HG03159 (cell line): ENCODE measurements at regions not wholly inside any gene's neighbourhood (a gene's known extent, or its start where the extent isn't known, plus 50 kb on each side); places are given as distances from the start of the nearest gene placed in this dataset.

Source experiments
- ATAC-seq: cut with Tn5 transposase; IDR thresholded peaks from one replicate; pipeline ENCODE4 v1.9.1; 2021; ENCODE audit warnings: mild to moderate bottlenecking, moderate library complexity; ENCODE audit not compliant: unreplicated experiment

GRCh38 chr6:141028791-141029280, 1103.9 kb upstream of the GJE1 start:
- no peak for ATAC-seq

GRCh38 chr6:141026504-141026903, 1106.2 kb upstream of the GJE1 start:
- ATAC-seq: no peak

GRCh38 chr6:141024526-141024925, 1108.2 kb upstream of the GJE1 start:
- no peak for ATAC-seq

GRCh38 chr6:141017941-141018340, 1114.8 kb upstream of the GJE1 start:
- ATAC-seq: no peak

GRCh38 chr6:141000917-141001316, 1131.8 kb upstream of the GJE1 start:
- ATAC-seq: no peak

- no peak for ATAC-seq
Observed at GRCh38 chr6:140993515-140993914, 1139.2 kb upstream of the GJE1 start.

GRCh38 chr6:140992678-140993077, 1140.0 kb upstream of the GJE1 start:
- no peak for ATAC-seq

GRCh38 chr6:140988780-140989179, 1143.9 kb upstream of the GJE1 start:
- no peak for ATAC-seq

GRCh38 chr6:140987364-140988155, 1145.2 kb upstream of the GJE1 start:
- ATAC-seq: no peak

GRCh38 chr6:140985679-140986275, 1146.9 kb upstream of the GJE1 start:
- no peak for ATAC-seq

GRCh38 chr6:140980265-140980887, 1152.3 kb upstream of the GJE1 start:
- ATAC-seq: no peak

GRCh38 chr6:140979642-140980091, 1153.1 kb upstream of the GJE1 start:
- no peak for ATAC-seq

GRCh38 chr6:140977403-140977802, 1155.3 kb upstream of the GJE1 start:
- ATAC-seq: no peak

- ATAC-seq: no peak
Observed at GRCh38 chr6:140976806-140977205, 1155.9 kb upstream of the GJE1 start.

- ATAC-seq: no peak
Observed at GRCh38 chr6:140970485-140970884, 1162.2 kb upstream of the GJE1 start.

GRCh38 chr6:140968062-140968461, 1164.7 kb upstream of the GJE1 start:
- ATAC-seq: no peak

GRCh38 chr6:140966676-140967075, 1166.0 kb upstream of the GJE1 start:
- ATAC-seq: no peak

- no peak for ATAC-seq
Observed at GRCh38 chr6:140960566-140960965, 1172.2 kb upstream of the GJE1 start.

- no peak for ATAC-seq
Observed at GRCh38 chr6:140957386-140957785, 1175.3 kb upstream of the GJE1 start.

- ATAC-seq: no peak
Observed at GRCh38 chr6:140956571-140957369, 1176.0 kb upstream of the GJE1 start.
